Medulla oblongata (tissue), 1 donor: ENCODE measurements at regions not wholly inside any gene's neighbourhood (a gene's known extent, or its start where the extent isn't known, plus 50 kb on each side); places are given as distances from the start of the nearest gene placed in this dataset.
"Not testable (repeated sequence)": the region's sequence is repeated elsewhere in the genome, so short reads cannot be mapped to it uniquely, and the experiment has no call there.

Experiments used
- DNase-seq: peaks from one replicate; pipeline ENCODE4 v3.0.0-alpha.2; 2015; ENCODE audit errors: extremely low spot score

- no peak for DNase-seq
Measured at GRCh38 chr12:90216020-90216552, 507.4 kb upstream of the ATP2B1 start.

- no peak for DNase-seq
Measured at GRCh38 chr12:90211017-90211416, 502.4 kb upstream of the ATP2B1 start.

GRCh38 chr12:90209029-90209428 lies 500.4 kb upstream of the ATP2B1 start:
- DNase-seq: no peak

DNA sequence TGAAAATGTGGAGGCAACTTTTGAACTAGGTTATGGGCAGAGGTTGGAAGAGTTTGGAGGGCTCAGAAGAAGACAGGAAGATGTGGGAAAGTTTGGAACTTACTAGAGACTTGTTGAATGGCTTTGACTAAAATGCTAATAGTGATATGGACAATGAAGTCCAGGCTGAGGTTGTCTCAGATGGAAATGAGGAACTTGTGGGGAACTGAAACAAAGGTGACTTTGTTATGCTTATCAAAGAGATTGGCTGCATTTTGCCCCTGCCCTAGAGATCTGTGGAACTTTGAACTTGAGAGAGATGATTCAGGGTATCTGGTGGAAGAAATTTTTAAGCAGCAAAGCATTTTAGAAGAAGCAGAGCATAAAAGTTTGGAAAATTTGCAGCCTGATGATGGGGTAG lies 499.7 kb upstream of the ATP2B1 start:
- not testable (repeated sequence) for DNase-seq

- DNase-seq: no peak
Measured at GRCh38 chr12:90207799-90208198, 499.2 kb upstream of the ATP2B1 start.

DNA sequence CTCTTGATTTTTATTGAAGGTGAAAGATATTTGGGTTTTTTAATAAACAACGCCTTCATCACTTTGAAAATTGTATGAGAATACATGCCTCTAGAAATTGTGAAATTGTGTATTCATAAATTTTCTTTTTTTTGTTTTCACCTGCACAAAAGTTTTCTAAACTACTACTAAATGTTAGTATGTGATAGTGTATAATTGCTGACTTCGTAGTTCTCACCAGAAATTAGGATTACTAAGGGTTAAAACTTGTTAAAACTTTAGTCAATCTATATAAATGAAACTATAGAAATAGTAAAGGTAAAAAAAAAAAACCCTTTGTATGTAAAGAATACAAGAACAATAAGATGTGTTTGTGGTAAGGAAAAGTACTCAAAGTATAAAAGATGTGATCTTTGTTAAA lies 496.5 kb upstream of the ATP2B1 start:
- DNase-seq: no peak

- DNase-seq: no peak
Measured at GRCh38 chr12:90203556-90203955, 494.9 kb upstream of the ATP2B1 start.

DNA sequence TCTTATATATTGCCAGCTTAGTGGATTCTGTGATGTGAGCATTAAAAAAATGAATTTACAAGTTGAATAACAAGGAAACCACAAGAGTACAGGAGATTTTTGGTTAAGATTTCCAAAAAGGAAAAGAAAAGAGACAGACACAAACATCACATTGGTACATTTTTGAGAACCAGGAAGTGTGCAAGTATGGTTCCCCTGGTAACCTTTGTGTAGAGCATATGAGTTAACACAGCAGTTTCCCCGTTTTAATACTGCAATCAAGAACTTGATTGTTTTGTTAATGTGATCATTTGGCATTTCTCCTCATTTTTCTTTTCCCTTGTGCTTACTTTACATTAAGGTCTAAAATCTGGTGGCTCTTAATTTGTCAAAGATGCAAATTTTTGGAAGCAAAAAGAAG lies 490.4 kb upstream of the ATP2B1 start:
- DNase-seq: no peak

DNA sequence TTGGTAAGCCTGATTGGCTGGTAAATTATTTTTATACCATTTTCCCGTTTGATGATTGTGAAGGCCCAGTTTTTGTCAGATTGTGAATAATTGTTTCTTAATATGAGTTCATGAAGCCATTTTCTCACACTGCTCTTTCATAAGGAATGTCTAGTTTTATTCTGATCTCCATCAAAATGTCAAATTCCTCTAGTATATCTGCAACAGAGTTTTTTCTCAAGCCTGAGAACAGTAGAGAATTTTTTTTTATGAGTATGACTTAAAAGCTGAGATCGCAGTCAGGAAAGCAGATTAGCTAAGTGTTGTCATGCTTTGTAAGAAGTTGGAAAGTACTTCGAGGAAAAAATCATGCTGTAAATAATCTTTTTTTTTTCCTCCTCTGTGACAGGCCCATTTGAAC lies 484.9 kb upstream of the ATP2B1 start:
- no peak for DNase-seq

DNA sequence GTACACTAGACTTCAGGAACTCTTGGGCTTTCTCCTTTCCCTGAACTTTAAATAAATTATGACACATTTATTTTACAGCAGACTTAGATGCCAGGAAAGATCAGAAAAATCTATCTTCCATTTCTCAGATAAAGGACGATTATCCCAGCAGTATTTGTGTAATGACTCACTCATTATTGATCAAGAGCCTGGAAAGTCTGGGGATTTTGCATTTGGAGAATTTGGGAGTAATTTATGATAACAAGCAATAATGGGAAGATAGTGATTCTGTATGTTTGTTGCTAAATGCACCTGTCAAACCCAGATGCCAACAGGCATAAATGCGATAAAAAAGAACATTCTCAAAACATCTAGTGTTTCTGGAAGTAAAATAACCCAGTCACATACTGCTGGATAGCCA lies 480.2 kb upstream of the ATP2B1 start:
- DNase-seq: no peak

GRCh38 chr12:90183201-90183600 lies 474.6 kb upstream of the ATP2B1 start:
- DNase-seq: no peak

DNA sequence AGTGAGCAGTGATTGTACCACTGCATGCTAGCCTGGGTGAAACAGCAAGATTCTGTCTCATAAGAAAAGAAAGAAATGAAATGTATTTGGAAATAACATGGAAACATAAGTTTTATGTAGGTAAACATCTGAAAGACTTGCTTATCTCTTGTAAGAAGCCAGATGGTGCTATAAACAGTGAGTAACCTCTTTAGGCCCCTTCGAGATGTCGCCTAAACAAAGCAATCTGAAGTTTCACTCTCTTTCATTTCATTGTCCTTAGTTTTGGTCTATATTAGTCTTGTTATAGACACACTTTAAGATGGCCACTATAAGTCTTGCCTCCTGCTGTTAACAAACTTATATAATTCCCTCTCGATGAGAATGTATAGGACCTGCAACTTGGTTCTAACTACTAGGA lies 472.6 kb upstream of the ATP2B1 start:
- DNase-seq: no peak

- no peak for DNase-seq
Measured at GRCh38 chr12:90174956-90175355, 466.3 kb upstream of the ATP2B1 start.

GRCh38 chr12:90174198-90174510 lies 465.5 kb upstream of the ATP2B1 start:
- DNase-seq: no peak

GRCh38 chr12:90173499-90174197 lies 465.0 kb upstream of the ATP2B1 start:
- no peak for DNase-seq

GRCh38 chr12:90172524-90172923 lies 463.9 kb upstream of the ATP2B1 start:
- DNase-seq: no peak

DNA sequence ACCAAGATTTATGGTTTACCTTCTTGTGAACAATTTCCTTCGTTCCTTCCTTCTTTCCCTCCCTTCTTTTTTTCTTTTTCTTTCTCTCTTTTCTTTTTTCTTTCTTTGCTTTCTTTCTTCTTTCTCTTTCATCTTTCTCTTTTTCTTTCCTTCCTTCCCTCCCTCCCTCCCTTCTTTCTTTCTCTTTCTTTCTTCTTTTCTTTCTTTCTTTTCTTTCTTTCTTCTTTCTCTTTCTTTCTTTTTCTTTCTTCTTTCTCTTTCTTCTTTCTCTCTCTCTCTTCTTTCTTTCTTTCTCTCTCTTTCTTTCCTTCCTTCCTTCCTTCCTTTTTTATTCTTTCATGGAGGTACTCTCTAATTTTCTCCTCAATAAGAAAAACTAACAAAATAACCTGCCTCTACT lies 462.1 kb upstream of the ATP2B1 start:
- DNase-seq: no peak

DNA sequence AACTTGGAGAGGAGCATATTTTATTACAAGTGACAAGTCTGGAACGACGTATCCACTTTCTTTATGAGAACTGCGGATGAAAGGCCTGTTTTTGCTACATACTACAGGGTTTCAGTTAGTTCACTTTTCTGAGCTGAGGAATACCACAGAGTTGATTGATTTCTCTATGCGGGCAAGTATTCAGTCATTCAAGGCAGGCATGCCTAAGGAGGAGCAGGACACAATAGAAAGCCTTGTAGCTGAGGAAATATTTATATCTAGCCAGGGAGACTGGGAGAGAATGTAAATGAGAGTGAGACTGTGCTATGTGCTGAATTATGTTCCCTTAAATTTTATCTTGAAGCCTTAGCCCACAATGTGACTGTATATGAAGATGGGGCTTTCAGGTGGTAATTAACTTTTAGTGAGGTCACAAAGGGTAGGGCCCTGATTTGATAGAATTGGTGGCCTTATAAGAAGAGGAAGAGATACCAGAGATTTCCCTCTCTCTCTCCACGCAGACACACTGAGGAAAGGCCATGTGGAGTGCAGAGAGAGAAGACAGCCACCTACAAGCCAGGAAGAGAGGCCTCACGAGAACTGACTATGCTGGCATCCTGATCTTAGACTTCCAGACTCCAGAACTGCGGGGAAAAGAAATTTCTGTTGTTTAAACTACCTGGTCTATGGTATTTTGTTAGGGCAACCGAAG lies 459.0 kb upstream of the ATP2B1 start:
- DNase-seq: no peak

DNA sequence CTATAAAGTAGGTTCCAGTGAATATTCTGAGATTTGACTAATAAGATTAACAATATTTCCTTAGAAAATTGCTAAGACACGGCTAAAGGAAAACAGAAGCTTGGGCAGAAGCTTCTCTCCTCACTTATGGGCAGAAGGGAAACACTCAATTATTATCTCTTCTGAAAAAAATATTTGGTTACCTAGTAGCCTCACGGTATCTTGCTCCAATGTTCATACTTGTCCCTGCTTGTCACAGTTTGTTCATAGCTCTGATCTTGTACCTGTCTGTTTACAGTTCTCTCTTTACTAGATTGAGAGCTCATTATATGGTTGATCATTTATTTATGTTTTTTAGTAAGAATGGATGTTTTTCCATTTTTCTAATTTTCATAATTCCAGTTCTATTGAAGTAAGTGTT lies 458.0 kb upstream of the ATP2B1 start:
- DNase-seq: no peak

DNA sequence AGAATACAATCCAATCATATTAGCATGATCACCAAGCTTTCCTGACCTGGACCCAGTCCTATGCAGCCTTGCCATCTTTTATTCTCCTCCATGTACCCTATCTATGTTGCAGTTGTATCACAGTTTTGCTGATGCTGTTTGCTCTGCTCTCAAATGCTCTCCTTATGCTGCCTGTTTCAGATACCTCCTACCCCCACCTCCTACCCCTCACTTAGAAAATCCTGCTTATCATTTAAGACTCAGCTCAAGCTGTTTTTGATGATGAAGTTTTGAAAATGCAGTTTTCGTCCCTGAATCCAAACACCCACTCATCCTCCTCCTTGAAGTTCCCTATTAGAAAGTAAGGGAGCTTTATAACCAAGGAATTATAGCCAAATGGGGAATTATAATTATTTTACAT lies 457.4 kb upstream of the ATP2B1 start:
- DNase-seq: no peak

DNA sequence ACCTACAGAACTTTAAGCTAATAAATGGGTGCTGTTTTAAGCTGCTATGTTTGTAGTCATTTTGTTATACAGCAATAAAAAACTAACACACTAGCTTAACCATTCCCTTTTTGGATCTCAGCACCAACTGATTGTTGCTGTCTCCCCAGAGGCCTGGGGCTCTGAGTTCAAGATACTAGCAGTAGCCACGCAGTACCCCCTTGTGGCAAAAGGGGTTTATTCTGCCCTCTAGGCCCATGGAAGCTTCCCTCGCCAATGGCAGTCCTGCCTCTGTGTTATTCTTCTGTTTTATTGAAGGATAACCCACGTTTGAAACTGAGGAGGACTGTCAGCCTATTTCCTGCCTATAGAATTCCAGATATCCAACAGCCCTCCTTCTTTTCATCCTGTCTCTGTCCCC lies 455.3 kb upstream of the ATP2B1 start:
- DNase-seq: no peak

GRCh38 chr12:90153827-90154226 lies 445.2 kb upstream of the ATP2B1 start:
- DNase-seq: no peak

DNA sequence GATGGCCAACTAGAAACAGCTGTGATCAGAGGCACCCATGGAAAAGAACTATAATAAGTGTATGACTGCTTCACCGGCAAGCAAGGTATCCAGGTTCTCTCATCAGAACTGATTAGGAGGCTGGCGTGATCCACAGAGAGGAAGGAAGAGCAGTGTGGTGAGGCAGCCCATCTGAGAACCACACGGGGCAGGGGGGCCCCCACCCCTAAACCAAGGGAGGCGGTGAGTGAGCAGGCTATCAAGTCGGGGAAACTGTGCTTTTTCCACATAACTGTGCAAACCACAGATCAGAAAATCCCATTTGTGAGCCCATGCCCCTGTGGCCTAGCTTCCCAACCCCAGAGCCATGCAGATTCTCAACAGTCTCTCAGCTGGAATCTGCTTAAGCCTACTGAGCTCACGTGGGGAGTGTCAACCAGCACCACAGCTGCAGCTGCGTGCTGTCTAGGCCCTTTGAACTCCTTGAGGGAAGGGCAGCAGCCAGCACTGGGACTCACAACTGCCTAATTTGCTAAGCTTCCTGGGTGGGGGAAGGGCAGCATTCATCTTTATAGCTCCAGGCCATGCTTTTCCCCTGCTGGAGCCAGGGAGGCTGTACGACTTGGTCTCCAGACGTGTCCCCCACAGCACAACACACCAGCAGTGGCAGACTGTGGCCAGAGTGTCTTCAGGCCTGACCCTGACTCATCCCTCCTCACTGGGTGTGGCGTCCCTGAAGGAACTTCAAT lies 444.4 kb upstream of the ATP2B1 start:
- no peak for DNase-seq
